ENCODE measurements at regions not wholly inside any gene's neighbourhood (a gene's known extent, or its start where the extent isn't known, plus 50 kb on each side); places are given as distances from the start of the nearest gene placed in this dataset.
A peak's percentile ranks its signal among the peaks of the same experiment; 100 is the strongest.

GRCh38 chr6:137763436-137763835 is 103.6 kb upstream of the TNFAIP3 start:
- no peak for DNase-seq

DNA sequence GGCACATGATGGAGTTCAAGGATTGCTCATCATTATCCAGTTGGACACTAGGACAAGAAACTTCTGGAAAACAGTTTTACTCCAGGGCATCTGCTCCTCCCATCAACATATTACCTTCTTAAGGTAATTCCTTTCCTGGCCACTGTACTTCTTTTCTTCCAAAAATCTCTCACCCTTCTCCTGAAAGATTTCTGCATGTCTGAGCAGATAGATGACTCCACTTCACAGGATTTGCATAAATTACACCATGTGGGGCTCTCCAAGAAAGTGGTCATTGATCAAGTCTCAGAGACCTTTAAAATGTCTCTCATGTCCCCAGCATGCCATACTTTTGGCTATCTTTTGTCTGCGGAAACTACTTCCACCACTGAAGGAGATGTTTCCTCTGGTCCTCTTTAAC is 103.2 kb upstream of the TNFAIP3 start:
- DNase-seq: no peak

DNA sequence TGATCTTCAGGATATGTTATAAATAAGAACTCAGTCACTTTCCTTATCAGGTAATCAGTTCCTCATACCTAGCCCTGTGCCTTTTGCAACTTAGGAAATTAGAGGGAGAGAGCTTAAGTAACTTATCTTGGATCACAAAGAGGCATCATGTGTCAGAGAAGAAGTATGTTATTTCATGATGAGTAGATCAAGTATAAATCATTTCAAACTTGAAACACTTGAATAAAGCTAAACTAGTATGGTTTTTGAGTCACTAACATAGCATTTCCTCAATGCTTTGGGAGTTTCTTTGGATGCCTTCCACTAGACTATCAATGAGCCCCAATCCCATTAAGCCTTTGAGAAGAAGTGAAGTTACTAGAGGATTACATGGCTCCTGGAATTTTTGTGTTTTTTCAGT is 102.6 kb upstream of the TNFAIP3 start:
- no peak for DNase-seq

- DNase-seq: no peak
These were observed 102.0 kb upstream of the TNFAIP3 start for GRCh38 chr6:137765059-137765458.

DNA sequence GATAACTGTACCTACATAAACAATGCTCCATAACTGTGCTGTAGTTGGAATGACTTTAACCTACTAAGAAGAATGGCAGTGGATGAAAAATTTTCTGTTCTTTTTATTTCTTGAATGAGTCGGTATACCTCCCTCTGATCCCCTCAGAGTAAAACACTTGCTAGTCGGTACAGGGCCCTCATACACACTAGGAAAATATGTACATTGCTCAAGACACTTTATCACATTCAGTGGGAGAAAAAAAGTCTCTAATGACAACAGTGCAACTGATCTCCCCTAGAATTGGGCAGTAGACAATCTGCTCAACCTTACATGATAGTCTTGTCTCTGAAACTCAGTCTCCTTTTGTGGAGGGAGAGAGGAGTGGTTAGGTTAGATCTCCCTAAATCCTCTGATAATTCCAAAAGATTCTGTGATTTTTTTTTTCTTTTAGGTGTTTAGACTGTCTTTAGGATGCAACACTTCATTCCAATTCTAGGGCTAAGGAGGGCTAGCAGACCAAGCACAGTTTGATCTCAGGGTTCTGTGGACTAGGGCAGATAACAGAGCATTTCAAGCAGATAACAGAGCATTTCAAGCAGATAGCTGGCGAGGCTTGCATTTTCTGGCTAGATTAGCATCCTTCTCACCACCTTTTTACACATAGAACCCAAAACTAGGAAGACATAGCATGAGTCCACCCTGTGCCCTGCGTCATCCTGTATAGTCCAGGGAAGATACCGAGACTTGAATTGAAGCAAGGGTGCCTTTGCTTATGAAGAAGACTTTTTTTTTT is 100.3 kb upstream of the TNFAIP3 start:
- DNase-seq: no peak

DNA sequence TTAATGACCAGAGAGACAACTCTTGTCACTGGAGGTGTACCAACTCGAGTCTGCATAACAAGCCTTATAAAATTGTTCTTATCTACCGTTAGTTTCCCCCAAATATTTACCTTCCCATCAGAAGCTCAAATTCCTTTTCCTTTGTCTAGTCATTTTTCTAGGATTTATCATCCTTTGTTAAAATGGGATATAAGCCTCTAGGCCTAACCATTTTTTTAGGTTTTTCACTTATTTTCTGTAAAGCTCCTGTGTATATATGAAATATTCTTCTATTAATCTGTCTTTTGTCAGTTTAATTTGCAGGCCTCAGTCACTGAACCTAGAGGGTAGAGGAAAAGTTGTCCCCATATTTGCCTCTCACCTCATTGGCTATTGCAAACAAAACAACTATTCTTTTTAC is 99.6 kb upstream of the TNFAIP3 start:
- no peak for DNase-seq

DNA sequence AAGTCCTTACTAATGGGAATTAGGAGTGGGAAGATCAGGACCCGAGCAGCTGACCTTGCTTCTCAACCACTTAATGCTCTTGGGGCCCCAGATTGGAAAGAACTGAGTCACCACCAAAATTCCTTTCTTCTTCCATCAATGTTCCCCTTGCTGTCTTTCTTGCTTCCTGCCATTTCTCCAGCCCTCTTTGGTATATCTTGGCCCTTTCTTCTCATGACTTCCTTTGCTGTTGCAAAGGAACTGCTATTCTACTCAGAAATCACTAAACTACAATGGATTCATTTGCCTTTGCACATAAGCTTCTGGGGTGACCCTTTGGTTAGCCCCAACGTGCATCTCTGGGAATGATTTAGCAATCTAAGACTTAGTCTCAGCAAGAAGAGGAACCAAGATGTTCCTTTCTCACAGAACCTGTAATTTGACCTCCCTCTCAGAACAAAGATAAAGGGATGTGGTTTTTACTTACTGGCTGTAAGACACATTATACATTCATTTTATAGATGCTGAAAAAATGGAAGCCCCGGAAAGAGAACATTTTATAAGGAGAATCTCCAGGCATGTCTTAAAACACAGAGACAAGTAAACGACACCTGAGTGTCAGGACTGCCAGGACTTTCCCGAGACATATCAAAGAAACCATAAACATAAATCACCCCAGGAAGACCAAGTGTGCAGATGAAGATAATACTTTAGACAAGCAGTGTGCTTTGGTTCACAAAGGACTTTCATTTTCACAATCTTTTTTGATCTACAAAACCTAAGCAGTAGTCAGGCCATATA is 99.0 kb upstream of the TNFAIP3 start:
- peak; percentile 87 to 92 for DNase-seq

- DNase-seq: no peak
These were observed 98.1 kb upstream of the TNFAIP3 start for GRCh38 chr6:137768935-137769334.

- no peak for DNase-seq
These were observed 97.2 kb upstream of the TNFAIP3 start for GRCh38 chr6:137769797-137770362.

- no peak for DNase-seq
These were observed 94.4 kb upstream of the TNFAIP3 start for GRCh38 chr6:137772541-137773250.

DNA sequence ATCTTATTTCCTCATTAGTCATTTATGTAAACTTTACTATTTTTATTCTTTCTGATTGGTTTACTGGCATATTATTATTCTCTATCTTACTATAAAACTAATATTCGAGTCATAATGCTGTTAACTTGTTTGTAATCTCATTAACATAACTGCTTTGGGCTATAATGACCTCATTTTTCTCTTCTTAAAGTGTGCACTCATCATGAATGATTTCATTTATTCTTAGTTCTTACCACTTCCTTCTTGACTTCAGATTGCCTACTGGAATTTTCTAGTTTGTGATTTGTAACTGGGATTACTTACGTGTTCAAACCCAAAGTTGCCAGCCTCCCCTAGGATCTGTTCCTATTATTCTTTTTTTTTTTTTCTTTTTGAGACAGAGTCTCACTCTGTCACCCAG is 91.8 kb upstream of the TNFAIP3 start:
- no peak for DNase-seq

- DNase-seq: no peak
These were observed 91.3 kb upstream of the TNFAIP3 start for GRCh38 chr6:137775720-137776119.

DNA sequence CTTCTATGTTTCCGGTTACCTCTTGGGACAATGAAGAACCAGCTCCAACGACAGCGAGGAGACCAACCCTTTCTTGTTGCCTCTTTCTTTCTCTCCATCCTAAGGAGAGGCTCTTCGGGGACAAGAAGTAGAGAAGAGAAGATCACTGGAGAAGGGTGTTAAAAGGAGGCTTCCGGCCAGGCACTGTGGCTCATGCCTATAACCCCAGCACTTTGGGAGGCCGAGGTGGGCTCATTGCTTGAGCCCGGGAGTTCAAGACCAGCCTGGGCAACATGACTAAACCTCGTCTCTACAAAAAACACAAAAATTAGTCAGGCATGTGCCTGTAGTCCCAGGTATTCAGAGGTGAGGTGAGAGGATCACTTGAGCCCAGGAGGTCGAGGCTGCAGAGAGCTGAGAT is 90.8 kb upstream of the TNFAIP3 start:
- DNase-seq: no peak

DNA sequence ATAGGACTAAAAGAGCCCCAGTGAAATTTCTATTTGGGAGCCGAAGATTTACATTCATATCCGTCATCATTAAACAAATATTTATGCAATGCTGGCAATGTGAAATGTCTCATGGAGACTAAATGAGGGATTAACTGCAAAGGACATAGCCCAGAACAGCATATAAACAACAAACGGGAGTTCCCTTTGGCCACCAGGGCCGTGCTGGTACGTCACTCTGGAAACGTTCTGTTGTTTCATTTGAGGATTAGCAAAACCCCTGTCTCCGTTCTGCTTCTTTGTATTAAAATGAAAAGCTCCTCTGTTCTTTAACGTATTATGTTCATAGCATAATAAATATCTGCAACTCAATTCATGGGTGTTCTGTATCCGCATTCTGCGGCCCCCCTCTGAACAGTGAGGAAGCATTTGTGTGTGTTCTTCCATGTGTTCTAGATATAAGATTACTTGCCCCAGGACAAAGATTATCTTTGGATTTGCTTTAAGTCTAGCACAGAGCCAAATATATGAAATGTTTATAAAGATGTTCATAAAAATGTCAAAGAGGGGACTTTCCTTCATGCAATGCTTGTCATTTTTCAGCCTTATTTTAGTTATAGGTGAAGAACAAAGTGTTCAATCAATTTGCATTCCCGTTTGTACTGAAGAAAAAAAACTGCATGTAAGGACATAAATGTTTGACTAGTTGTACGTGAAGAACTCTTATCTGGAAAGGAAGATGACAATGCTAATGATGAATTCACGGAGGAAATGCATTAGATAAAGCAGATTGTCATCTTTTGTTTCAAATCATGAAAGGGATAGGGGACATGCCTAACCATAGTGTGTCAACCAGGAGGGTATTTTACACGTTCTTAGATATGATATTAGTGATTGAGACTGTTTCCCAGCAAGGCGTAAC is 90.0 kb upstream of the TNFAIP3 start:
- no peak for DNase-seq

- no peak for DNase-seq
These were observed 89.4 kb upstream of the TNFAIP3 start for GRCh38 chr6:137777687-137778075.

DNA sequence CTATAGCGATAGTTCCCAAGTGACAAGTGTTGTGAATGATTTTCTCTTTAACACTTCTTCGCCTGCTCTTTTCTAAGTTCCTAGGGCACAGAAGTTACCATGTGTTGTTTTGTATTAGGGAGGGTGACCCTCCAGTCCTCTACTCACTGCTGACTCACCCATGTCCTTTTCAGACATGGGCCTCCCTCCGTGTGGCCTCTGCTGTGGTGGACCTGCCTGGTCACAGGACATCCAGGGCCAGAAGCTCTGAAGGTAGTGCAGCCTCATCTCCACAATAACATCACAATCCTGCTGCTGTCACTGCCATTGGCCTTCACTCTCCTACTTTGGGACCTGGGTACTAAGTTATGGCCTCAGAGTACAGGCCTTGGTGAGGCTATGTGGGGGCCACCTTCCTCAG is 87.1 kb upstream of the TNFAIP3 start:
- no peak for DNase-seq

- peak; percentile 22 to 35 for DNase-seq
These were observed 86.5 kb upstream of the TNFAIP3 start for GRCh38 chr6:137780447-137781034.

GRCh38 chr6:137781639-137782038 is 85.4 kb upstream of the TNFAIP3 start:
- no peak for DNase-seq

- DNase-seq: no peak
These were observed 84.7 kb upstream of the TNFAIP3 start for GRCh38 chr6:137782166-137783039.

DNA sequence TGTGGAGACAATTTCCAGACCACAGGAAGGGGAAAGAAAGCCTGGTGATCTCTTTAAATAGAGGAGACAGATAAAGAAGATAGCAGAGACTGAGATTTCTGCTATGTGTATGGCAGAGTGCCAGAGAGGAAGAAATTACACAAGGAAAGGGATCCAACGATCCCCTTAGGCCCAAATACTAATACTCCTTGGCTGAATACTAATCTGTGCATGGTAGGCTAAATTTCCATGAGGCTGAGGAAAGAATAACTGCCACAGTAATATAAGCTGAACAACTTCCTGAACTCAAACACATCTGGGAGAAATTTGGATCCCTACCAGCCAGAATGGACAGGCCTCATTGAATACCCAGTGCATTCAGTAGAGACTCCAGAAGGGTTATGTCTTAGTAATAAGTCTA is 83.3 kb upstream of the TNFAIP3 start:
- no peak for DNase-seq

GRCh38 chr6:137784583-137784982 is 82.5 kb upstream of the TNFAIP3 start:
- DNase-seq: no peak
